ENCODE measurements at regions not wholly inside any gene's neighbourhood (a gene's known extent, or its start where the extent isn't known, plus 50 kb on each side); places are given as distances from the start of the nearest gene placed in this dataset.

DNA sequence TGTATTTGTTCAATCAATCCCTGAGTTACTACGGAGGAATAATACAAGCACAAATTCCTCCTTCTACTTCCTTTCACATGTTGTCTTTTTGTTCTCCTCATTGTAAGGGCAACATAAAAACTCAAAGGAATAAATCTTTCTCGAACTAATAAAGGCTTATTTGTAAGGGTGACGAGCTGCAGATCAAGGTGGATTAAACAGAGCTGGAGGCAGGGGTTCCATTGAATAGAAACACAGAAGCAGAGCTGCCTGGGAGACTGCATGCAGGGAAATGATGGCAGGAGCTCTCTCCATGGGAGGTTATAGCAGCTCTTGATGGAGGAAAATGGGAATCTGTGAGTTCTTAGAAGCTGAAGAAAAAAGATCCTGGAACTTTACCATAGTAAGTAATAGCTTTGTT is 160.2 kb downstream of the CYYR1 start:
- no peaks in the 10 kb centered on the region for H3K79me2 ChIP-seq (ENCODE audit: low read length)
- no peak overlapping the region for H3K9ac ChIP-seq (ENCODE audit: low read length)
- H3K4me3 ChIP-seq (ENCODE audit: low read length), result no peak overlapping the region
- H4K20me1 ChIP-seq (ENCODE audit: insufficient read depth, low read length), result no peaks in the 10 kb centered on the region
- TF ChIP-seq, protein P1, sequence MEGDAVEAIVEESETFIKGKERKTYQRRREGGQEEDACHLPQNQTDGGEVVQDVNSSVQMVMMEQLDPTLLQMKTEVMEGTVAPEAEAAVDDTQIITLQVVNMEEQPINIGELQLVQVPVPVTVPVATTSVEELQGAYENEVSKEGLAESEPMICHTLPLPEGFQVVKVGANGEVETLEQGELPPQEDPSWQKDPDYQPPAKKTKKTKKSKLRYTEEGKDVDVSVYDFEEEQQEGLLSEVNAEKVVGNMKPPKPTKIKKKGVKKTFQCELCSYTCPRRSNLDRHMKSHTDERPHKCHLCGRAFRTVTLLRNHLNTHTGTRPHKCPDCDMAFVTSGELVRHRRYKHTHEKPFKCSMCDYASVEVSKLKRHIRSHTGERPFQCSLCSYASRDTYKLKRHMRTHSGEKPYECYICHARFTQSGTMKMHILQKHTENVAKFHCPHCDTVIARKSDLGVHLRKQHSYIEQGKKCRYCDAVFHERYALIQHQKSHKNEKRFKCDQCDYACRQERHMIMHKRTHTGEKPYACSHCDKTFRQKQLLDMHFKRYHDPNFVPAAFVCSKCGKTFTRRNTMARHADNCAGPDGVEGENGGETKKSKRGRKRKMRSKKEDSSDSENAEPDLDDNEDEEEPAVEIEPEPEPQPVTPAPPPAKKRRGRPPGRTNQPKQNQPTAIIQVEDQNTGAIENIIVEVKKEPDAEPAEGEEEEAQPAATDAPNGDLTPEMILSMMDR (IDR thresholded peaks at IDR 0.05; ENCODE audit: low read depth, low read length), result no peak
- no peak for TF ChIP-seq EZH2phosphoT487 (IDR thresholded peaks at IDR 0.05; ENCODE audit: low read depth)
- no peaks in the 10 kb centered on the region for H3K36me3 ChIP-seq (replicated peaks; ENCODE audit: low read depth, low read length)
- no peak overlapping the region for H3K4me2 ChIP-seq (ENCODE audit: low read length)
- H2AFZ ChIP-seq (ENCODE audit: low read depth, low read length), result no peak overlapping the region
- no peaks in the 10 kb centered on the region for H3K9me3 ChIP-seq (ENCODE audit: insufficient read depth, low read length)
- no peaks in the 10 kb centered on the region for H3K4me1 ChIP-seq (ENCODE audit: low read length)
- no peak overlapping the region for H3K27ac ChIP-seq (ENCODE audit: low read length)
- H3K27me3 ChIP-seq (ENCODE audit: low read depth, low read length), result no peaks in the 10 kb centered on the region

DNA sequence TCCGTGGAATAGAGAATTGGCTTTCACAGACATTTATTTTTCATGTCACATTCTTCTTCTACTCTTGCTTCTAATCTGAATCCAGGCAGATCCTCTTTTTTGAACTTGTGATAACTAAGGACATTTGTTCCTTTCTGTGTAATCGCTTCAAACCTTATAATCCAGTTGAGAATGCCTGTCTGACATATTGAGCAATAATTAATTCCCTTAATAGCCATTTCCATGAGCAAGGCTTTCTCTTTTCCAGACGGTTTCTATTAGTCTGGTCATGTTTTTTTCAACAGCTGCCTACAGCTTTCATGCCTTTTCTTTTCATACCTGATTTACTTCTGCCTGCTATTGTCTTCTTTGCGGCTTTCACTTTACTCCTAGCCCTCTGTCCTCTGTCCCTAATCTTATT is 163.4 kb downstream of the CYYR1 start:
- peaks cover 7% of the 10 kb centered on the region; the same call in 1 of the 2 replicates for H3K4me1 ChIP-seq (ENCODE audit: low read length)
- no peak overlapping the region for H3K9ac ChIP-seq (ENCODE audit: low read length)
- H4K20me1 ChIP-seq (ENCODE audit: insufficient read depth, low read length), result no peaks in the 10 kb centered on the region
- no peak overlapping the region for H3K4me2 ChIP-seq (ENCODE audit: low read length)
- H3K9me3 ChIP-seq (ENCODE audit: insufficient read depth, low read length), result no peaks in the 10 kb centered on the region
- no peaks in the 10 kb centered on the region for H3K27me3 ChIP-seq (ENCODE audit: low read depth, low read length)
- H3K79me2 ChIP-seq (ENCODE audit: low read length), result no peaks in the 10 kb centered on the region
- H2AFZ ChIP-seq (ENCODE audit: low read depth, low read length), result no peak overlapping the region
- no peak for TF ChIP-seq EZH2phosphoT487 (IDR thresholded peaks at IDR 0.05; ENCODE audit: low read depth)
- TF ChIP-seq, protein P1 (IDR thresholded peaks at IDR 0.05; ENCODE audit: low read depth, low read length), result no peak
- no peaks in the 10 kb centered on the region for H3K36me3 ChIP-seq (replicated peaks; ENCODE audit: low read depth, low read length)
- no peak overlapping the region for H3K4me3 ChIP-seq (ENCODE audit: low read length)
- no peak overlapping the region for H3K27ac ChIP-seq (ENCODE audit: low read length)

DNA sequence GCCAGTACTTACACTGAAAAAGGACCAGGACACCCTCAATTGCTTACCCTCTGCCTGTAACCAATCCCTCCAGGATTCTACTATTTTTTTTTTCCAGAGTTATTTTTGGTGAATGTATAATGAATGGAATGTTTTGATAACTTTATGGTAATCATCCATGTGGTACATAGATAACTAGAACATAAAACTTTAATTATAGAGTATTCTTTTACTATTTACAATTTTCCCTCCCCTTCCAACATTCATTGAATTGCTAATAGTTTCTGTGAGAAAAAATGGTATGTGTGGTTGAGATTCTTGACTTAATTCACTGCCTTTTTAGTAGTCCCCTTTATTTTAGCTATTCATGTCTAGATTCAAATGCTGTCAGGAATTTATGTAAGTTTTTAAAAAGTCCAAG is 164.6 kb downstream of the CYYR1 start:
- no peak overlapping the region for H3K4me2 ChIP-seq (ENCODE audit: low read length)
- peaks cover 7% of the 10 kb centered on the region; the same call in 1 of the 2 replicates for H3K4me1 ChIP-seq (ENCODE audit: low read length)
- no peaks in the 10 kb centered on the region for H4K20me1 ChIP-seq (ENCODE audit: insufficient read depth, low read length)
- no peak for TF ChIP-seq EZH2phosphoT487 (IDR thresholded peaks at IDR 0.05; ENCODE audit: low read depth)
- TF ChIP-seq, protein P1 (IDR thresholded peaks at IDR 0.05; ENCODE audit: low read depth, low read length), result no peak
- no peak overlapping the region for H2AFZ ChIP-seq (ENCODE audit: low read depth, low read length)
- H3K79me2 ChIP-seq (ENCODE audit: low read length), result no peaks in the 10 kb centered on the region
- H3K9ac ChIP-seq (ENCODE audit: low read length), result no peak overlapping the region
- H3K27ac ChIP-seq (ENCODE audit: low read length), result no peak overlapping the region
- no peaks in the 10 kb centered on the region for H3K27me3 ChIP-seq (ENCODE audit: low read depth, low read length)
- no peaks in the 10 kb centered on the region for H3K36me3 ChIP-seq (replicated peaks; ENCODE audit: low read depth, low read length)
- H3K9me3 ChIP-seq (ENCODE audit: insufficient read depth, low read length), result no peaks in the 10 kb centered on the region
- no peak overlapping the region for H3K4me3 ChIP-seq (ENCODE audit: low read length)

DNA sequence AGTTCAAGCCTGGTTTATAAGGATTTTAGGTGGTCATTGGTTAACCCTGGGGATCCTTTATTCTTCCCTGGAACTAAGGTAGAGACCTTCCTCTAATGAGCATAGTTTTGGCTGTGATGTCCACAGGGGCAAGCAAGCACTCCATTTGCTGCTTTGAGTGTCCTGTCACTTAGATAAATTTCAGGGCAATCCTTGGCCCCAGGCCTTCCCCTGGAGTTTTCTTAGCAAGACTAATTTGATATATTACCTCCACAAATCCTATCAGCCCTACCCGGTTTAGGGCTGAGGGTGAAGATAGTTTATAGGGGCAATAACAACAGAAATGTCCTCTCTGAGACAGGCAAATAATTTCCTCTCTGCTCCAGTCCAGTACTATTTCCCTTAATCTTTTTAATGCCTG is 166.6 kb downstream of the CYYR1 start:
- no peak for TF ChIP-seq EZH2phosphoT487 (IDR thresholded peaks at IDR 0.05; ENCODE audit: low read depth)
- TF ChIP-seq, protein P1 (IDR thresholded peaks at IDR 0.05; ENCODE audit: low read depth, low read length), result no peak
- no peaks in the 10 kb centered on the region for H3K79me2 ChIP-seq (ENCODE audit: low read length)
- H2AFZ ChIP-seq (ENCODE audit: low read depth, low read length), result 0 out of 2 replicates have a peak overlapping the region, but pooled peaks have one; percentile 81
- no peaks in the 10 kb centered on the region for H3K9me3 ChIP-seq (ENCODE audit: insufficient read depth, low read length)
- H3K36me3 ChIP-seq (replicated peaks; ENCODE audit: low read depth, low read length), result no peaks in the 10 kb centered on the region
- no peak overlapping the region for H3K9ac ChIP-seq (ENCODE audit: low read length)
- H4K20me1 ChIP-seq (ENCODE audit: insufficient read depth, low read length), result no peaks in the 10 kb centered on the region
- no peaks in the 10 kb centered on the region for H3K27me3 ChIP-seq (ENCODE audit: low read depth, low read length)
- no peak overlapping the region for H3K27ac ChIP-seq (ENCODE audit: low read length)
- H3K4me1 ChIP-seq (ENCODE audit: low read length), result peaks cover 7% of the 10 kb centered on the region; the same call in 1 of the 2 replicates
- H3K4me2 ChIP-seq (ENCODE audit: low read length), result peak overlapping the region; percentile 44
- peak overlapping the region; percentile 36; the same call in 1 of the 2 replicates for H3K4me3 ChIP-seq (ENCODE audit: low read length)

All from OCI-LY3 (cell line).